Nephron (organoid): ENCODE measurements at regions not wholly inside any gene's neighbourhood (a gene's known extent, or its start where the extent isn't known, plus 50 kb on each side); places are given as distances from the start of the nearest gene placed in this dataset.
"Not testable (repeated sequence)": the region's sequence is repeated elsewhere in the genome, so short reads cannot be mapped to it uniquely, and the experiment has no call there.

Experiments used
- H3K27ac Mint-ChIP-seq, 3 experiments: 2 replicates each; pipeline ENCODE4 v1.8.0; 2020; ENCODE audit warnings: mixed read lengths in 3 of 3, mild to moderate bottlenecking in 2 of 3, moderate library complexity in 1 of 3
- H3K27me3 Mint-ChIP-seq: 2 replicates; pipeline ENCODE4 v1.8.0; 2021; ENCODE audit warnings: low read depth, mild to moderate bottlenecking, moderate library complexity, mixed read lengths
- H3K36me3 Mint-ChIP-seq: 2 replicates; pipeline ENCODE4 v1.8.0; 2020; ENCODE audit warnings: low read depth, mixed read lengths
- H3K4me1 Mint-ChIP-seq: 2 replicates; pipeline ENCODE4 v1.8.0; 2020; ENCODE audit warnings: mixed read lengths
- H3K4me3 Mint-ChIP-seq, 3 experiments: 2 replicates each; pipeline ENCODE4 v1.8.0; 2020; ENCODE audit warnings: mild to moderate bottlenecking in 3 of 3, mixed read lengths in 3 of 3, moderate library complexity in 2 of 3
- H3K9me3 Mint-ChIP-seq: 2 replicates; pipeline ENCODE4 v1.8.0; 2020; ENCODE audit warnings: mixed read lengths
- CTCF ChIP-seq, 3 experiments: fragments of 200-600 bp; sonication (generic); IDR thresholded peaks; one replicate each; pipeline ENCODE4 v1.5.0; 2021; ENCODE audit warnings: antibody characterized with exemption in 3 of 3; ENCODE audit not compliant: unreplicated experiment in 3 of 3

GRCh38 chr11:25628030-25628429, 703.9 kb upstream of the ANO3 start:
- no peak for TF ChIP-seq CTCF (IDR thresholded peaks at IDR 0.05; ENCODE audit: unreplicated experiment in 3 of 3)

GRCh38 chr11:25633230-25633629, 698.7 kb upstream of the ANO3 start:
- Mint-ChIP-seq H3K27me3 (no peaks in the 10 kb centered on the region), H3K27ac (no peak overlapping the region), H3K9me3 (peaks cover 2% of the 10 kb centered on the region), H3K4me1 (no peaks in the 10 kb centered on the region), H3K4me3 (no peak overlapping the region), H3K36me3 (no peaks in the 10 kb centered on the region)
- no peak for TF ChIP-seq CTCF (IDR thresholded peaks at IDR 0.05; ENCODE audit: unreplicated experiment in 3 of 3)

More at GRCh38 chr11:25628030-25628429, 703.9 kb upstream of the ANO3 start:
- H3K4me1 Mint-ChIP-seq = no peaks in the 10 kb centered on the region
- H3K27ac Mint-ChIP-seq = no peak overlapping the region
- H3K9me3 Mint-ChIP-seq = peaks cover 2% of the 10 kb centered on the region
- no peaks in the 10 kb centered on the region for H3K36me3 Mint-ChIP-seq
- H3K4me3 Mint-ChIP-seq = no peak overlapping the region
- no peaks in the 10 kb centered on the region for H3K27me3 Mint-ChIP-seq

- H3K27ac Mint-ChIP-seq, H3K4me1 Mint-ChIP-seq: not testable (repeated sequence)
Observed at GRCh38 chr11:25649220-25649619, 682.7 kb upstream of the ANO3 start.

GRCh38 chr11:25650319-25650718, 681.6 kb upstream of the ANO3 start:
- no peaks in the 10 kb centered on the region for H3K4me1 Mint-ChIP-seq
- no peak for TF ChIP-seq CTCF (IDR thresholded peaks at IDR 0.05; ENCODE audit: unreplicated experiment in 3 of 3)

More at GRCh38 chr11:25649220-25649619, 682.7 kb upstream of the ANO3 start:
- H3K4me3 Mint-ChIP-seq, H3K27me3 Mint-ChIP-seq, H3K36me3 Mint-ChIP-seq: not testable (repeated sequence)
- H3K9me3 Mint-ChIP-seq = peaks cover 15% of the 10 kb centered on the region

GRCh38 chr11:25655636-25656035, 676.3 kb upstream of the ANO3 start:
- Mint-ChIP-seq H3K9me3 (no peaks in the 10 kb centered on the region), H3K4me1 (no peaks in the 10 kb centered on the region), H3K36me3 (no peaks in the 10 kb centered on the region), H3K27me3 (no peaks in the 10 kb centered on the region), H3K4me3 (no peak overlapping the region), H3K27ac (no peak overlapping the region)
- TF ChIP-seq CTCF (IDR thresholded peaks at IDR 0.05; ENCODE audit: unreplicated experiment in 3 of 3) = no peak

More at GRCh38 chr11:25650319-25650718, 681.6 kb upstream of the ANO3 start:
- Mint-ChIP-seq H3K4me3 (no peak overlapping the region), H3K27me3 (no peaks in the 10 kb centered on the region), H3K9me3 (peaks cover 13% of the 10 kb centered on the region), H3K36me3 (no peaks in the 10 kb centered on the region), H3K27ac (no peak overlapping the region)

- Mint-ChIP-seq H3K4me1 (no peaks in the 10 kb centered on the region), H3K27ac (no peak overlapping the region), H3K36me3 (no peaks in the 10 kb centered on the region), H3K9me3 (no peaks in the 10 kb centered on the region), H3K27me3 (no peaks in the 10 kb centered on the region), H3K4me3 (no peak overlapping the region)
- no peak for TF ChIP-seq CTCF (IDR thresholded peaks at IDR 0.05; ENCODE audit: unreplicated experiment in 3 of 3)
Observed at GRCh38 chr11:25658916-25659315, 673.0 kb upstream of the ANO3 start.
